ENCODE measurements at regions not wholly inside any gene's neighbourhood (a gene's known extent, or its start where the extent isn't known, plus 50 kb on each side); places are given as distances from the start of the nearest gene placed in this dataset.
A peak's percentile ranks its signal among the peaks of the same experiment; 100 is the strongest.

DNA sequence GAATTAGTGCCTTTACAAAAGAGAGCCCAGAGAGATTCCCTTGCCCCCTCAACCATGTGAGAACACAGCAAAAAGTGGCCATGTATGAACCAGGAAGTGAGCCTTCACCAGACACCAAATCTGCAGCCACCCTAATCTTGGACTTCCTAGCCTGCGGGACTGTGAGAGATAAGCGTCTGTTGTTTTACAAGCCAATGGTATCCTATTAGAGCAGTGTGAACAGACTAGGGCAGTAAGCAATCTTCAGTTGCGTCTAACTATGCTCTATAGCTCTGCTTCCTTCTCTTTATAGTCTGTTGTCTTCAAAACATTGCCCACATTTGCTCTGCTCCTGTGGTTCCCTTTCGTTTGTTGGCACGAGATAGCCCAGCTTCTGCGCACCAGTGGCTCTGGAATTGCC lies 109.5 kb upstream of the FNDC3A start (continued):
- TF ChIP-seq OTX1 (CRISPR knock-in tag; IDR thresholded peaks at IDR 0.05) (no peak), FOXK1 (CRISPR knock-in tag; IDR thresholded peaks at IDR 0.05; ENCODE audit: borderline replicate concordance) (no peak), SRSF7 (optimal IDR thresholded peaks at IDR 0.05; ENCODE audit: low read depth, low read length) (no peak), ZEB2 (IDR thresholded peaks at IDR 0.05) (no peak), ZZZ3 (IDR thresholded peaks at IDR 0.05) (no peak), KLF16 (IDR thresholded peaks at IDR 0.05) (no peak), RFX5 (IDR thresholded peaks at IDR 0.05; ENCODE audit: low read depth, low read length) (no peak), ZNF311 (CRISPR knock-in tag; IDR thresholded peaks at IDR 0.05) (no peak), PRPF4 (IDR thresholded peaks at IDR 0.05; ENCODE audit: insufficient read depth, low read depth, low read length, poor library complexity, severe bottlenecking) (no peak), ZNF24 (IDR thresholded peaks at IDR 0.05) (no peak), CBFA2T3 (IDR thresholded peaks at IDR 0.05) (peak; percentile 76)
- TF ChIP-seq, protein P1, sequence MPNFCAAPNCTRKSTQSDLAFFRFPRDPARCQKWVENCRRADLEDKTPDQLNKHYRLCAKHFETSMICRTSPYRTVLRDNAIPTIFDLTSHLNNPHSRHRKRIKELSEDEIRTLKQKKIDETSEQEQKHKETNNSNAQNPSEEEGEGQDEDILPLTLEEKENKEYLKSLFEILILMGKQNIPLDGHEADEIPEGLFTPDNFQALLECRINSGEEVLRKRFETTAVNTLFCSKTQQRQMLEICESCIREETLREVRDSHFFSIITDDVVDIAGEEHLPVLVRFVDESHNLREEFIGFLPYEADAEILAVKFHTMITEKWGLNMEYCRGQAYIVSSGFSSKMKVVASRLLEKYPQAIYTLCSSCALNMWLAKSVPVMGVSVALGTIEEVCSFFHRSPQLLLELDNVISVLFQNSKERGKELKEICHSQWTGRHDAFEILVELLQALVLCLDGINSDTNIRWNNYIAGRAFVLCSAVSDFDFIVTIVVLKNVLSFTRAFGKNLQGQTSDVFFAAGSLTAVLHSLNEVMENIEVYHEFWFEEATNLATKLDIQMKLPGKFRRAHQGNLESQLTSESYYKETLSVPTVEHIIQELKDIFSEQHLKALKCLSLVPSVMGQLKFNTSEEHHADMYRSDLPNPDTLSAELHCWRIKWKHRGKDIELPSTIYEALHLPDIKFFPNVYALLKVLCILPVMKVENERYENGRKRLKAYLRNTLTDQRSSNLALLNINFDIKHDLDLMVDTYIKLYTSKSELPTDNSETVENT (CRISPR knock-in tag; IDR thresholded peaks at IDR 0.05) = no peak
- TF ChIP-seq, protein P2, sequence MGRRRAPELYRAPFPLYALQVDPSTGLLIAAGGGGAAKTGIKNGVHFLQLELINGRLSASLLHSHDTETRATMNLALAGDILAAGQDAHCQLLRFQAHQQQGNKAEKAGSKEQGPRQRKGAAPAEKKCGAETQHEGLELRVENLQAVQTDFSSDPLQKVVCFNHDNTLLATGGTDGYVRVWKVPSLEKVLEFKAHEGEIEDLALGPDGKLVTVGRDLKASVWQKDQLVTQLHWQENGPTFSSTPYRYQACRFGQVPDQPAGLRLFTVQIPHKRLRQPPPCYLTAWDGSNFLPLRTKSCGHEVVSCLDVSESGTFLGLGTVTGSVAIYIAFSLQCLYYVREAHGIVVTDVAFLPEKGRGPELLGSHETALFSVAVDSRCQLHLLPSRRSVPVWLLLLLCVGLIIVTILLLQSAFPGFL (CRISPR knock-in tag; IDR thresholded peaks at IDR 0.05) = no peak
- TF ChIP-seq, protein P3, sequence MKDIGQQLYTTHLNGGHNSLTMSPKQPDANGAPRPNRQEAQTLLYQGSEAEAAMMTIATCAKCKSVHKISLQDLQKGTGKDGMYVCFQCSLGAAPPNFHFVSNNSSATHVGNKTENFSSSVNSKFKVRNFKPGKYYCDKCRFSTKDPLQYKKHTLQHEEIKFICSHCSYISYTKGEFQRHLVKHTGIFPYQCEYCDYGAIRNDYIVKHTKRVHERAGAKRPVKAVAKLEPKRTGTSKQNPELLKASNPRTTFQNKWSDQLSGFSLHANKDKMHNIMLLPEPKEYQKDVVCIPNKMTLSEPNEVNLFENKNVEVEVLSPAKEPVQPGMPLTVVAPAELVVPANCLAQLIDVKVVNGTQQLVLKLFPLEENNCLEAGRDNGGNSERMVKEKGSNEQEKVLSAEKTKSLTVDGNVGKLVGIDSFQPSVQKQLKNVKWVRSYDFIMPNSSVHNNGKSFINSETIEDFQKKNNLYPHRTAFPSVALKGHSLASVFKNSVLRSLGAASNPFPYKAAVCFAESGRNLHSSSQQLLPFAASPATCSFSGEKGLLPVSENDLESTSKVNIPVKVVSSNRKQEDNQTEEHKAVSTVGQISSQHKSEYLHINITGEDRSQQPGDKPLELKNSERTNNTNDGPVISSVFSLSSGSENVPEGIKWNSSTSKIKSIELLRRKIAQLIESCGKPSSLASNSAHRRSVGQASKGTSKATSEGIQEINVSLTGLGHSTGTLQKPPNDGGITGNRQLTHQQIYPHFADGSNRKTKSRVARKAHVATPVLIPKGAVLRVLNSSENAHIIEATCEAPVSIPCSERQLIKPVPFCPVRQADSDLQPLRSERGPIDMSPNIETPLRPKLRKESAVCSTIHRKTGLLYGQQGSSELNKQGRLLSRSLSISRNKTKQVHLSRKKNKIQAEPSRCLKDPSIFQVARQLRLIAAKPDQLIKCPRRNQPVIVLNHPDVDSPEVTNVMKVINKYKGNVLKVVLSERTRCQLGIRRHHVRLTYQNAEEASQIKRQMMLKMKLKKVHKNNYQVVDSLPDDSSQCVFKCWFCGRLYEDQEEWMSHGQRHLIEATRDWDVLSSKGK (CRISPR knock-in tag; IDR thresholded peaks at IDR 0.05) = no peak
- TF ChIP-seq, protein P4, sequence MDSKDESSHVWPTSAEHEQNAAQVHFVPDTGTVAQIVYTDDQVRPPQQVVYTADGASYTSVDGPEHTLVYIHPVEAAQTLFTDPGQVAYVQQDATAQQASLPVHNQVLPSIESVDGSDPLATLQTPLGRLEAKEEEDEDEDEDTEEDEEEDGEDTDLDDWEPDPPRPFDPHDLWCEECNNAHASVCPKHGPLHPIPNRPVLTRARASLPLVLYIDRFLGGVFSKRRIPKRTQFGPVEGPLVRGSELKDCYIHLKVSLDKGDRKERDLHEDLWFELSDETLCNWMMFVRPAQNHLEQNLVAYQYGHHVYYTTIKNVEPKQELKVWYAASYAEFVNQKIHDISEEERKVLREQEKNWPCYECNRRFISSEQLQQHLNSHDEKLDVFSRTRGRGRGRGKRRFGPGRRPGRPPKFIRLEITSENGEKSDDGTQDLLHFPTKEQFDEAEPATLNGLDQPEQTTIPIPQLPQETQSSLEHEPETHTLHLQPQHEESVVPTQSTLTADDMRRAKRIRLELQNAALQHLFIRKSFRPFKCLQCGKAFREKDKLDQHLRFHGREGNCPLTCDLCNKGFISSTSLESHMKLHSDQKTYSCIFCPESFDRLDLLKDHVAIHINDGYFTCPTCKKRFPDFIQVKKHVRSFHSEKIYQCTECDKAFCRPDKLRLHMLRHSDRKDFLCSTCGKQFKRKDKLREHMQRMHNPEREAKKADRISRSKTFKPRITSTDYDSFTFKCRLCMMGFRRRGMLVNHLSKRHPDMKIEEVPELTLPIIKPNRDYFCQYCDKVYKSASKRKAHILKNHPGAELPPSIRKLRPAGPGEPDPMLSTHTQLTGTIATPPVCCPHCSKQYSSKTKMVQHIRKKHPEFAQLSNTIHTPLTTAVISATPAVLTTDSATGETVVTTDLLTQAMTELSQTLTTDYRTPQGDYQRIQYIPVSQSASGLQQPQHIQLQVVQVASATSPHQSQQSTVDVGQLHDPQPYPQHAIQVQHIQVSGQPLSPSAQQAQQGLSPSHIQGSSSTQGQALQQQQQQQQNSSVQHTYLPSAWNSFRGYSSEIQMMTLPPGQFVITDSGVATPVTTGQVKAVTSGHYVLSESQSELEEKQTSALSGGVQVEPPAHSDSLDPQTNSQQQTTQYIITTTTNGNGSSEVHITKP (IDR thresholded peaks at IDR 0.05; ENCODE audit: partially characterized antibody) = no peak
- TF ChIP-seq, protein P5, sequence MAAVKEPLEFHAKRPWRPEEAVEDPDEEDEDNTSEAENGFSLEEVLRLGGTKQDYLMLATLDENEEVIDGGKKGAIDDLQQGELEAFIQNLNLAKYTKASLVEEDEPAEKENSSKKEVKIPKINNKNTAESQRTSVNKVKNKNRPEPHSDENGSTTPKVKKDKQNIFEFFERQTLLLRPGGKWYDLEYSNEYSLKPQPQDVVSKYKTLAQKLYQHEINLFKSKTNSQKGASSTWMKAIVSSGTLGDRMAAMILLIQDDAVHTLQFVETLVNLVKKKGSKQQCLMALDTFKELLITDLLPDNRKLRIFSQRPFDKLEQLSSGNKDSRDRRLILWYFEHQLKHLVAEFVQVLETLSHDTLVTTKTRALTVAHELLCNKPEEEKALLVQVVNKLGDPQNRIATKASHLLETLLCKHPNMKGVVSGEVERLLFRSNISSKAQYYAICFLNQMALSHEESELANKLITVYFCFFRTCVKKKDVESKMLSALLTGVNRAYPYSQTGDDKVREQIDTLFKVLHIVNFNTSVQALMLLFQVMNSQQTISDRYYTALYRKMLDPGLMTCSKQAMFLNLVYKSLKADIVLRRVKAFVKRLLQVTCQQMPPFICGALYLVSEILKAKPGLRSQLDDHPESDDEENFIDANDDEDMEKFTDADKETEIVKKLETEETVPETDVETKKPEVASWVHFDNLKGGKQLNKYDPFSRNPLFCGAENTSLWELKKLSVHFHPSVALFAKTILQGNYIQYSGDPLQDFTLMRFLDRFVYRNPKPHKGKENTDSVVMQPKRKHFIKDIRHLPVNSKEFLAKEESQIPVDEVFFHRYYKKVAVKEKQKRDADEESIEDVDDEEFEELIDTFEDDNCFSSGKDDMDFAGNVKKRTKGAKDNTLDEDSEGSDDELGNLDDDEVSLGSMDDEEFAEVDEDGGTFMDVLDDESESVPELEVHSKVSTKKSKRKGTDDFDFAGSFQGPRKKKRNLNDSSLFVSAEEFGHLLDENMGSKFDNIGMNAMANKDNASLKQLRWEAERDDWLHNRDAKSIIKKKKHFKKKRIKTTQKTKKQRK (IDR thresholded peaks at IDR 0.05; ENCODE audit: borderline replicate concordance, low read depth, low read length) = no peak

Measured in K562 (cell line).